Caco-2 (cell line): ENCODE measurements at regions not wholly inside any gene's neighbourhood (a gene's known extent, or its start where the extent isn't known, plus 50 kb on each side); places are given as distances from the start of the nearest gene placed in this dataset.

ENCODE experiments used
- BruUV-seq: library from RNA; stranded (reverse); fragments of 400-500 nt; replicated peaks from 2 replicates; lab custom pipeline; 2021; lab: Mats Ljungman, UMichigan
- CTCF ChIA-PET: fragments of 300-600 bp; sonication (Branson Sonifier 250); formaldehyde crosslinking; loops from one replicate; lab custom pipeline; 2022; ENCODE audit warnings: antibody characterized with exemption; lab: Charles Lee
- POLR2A ChIA-PET: fragments of 300-600 bp; sonication (Branson Sonifier 250); formaldehyde crosslinking; loops from one replicate; lab custom pipeline; 2022; ENCODE audit warnings: antibody characterized with exemption; lab: Charles Lee
- DNase-seq, 2 experiments: peaks; one replicate each; pipeline versions ENCODE4 v3.0.0 to v3.0.0-alpha.2; 2020 to 2022
- H3K27me3 ChIP-seq: replicated peaks from 2 replicates; pipeline ENCODE4 v1.6.0; 2011; ENCODE audit warnings: low read length; ENCODE audit not compliant: control insufficient read depth, insufficient read depth
- H3K36me3 ChIP-seq: 2 replicates; pipeline ENCODE4 v1.5.1; 2011; ENCODE audit warnings: low read length; ENCODE audit not compliant: control insufficient read depth, insufficient read depth
- H3K4me1 ChIP-seq: fragments of 250-450 bp; sonication (Bioruptor Pico); 2 replicates; pipeline ENCODE4 v1.5.1; 2020; ENCODE audit warnings: mild to moderate bottlenecking
- H3K4me3 ChIP-seq: 2 replicates; pipeline ENCODE4 v1.5.1; 2011; ENCODE audit warnings: low read depth, mild to moderate bottlenecking, control low read depth, low read length
- H3K9me3 ChIP-seq: fragments of 250-450 bp; sonication (Bioruptor Pico); 2 replicates; pipeline ENCODE4 v1.5.1; 2020; ENCODE audit warnings: mild to moderate bottlenecking, moderate library complexity
- H3K27ac Mint-ChIP-seq: one replicate; pipeline ENCODE4 v1.8.0; 2022; ENCODE audit warnings: mixed read lengths; ENCODE audit not compliant: unreplicated experiment
- H3K27me3 Mint-ChIP-seq: one replicate; pipeline ENCODE4 v1.8.0; 2022; ENCODE audit warnings: mixed read lengths; ENCODE audit not compliant: insufficient read depth, unreplicated experiment
- H3K36me3 Mint-ChIP-seq: one replicate; pipeline ENCODE4 v1.8.0; 2022; ENCODE audit warnings: mild to moderate bottlenecking, mixed read lengths; ENCODE audit not compliant: insufficient read depth, unreplicated experiment
- H3K4me1 Mint-ChIP-seq: one replicate; pipeline ENCODE4 v1.8.0; 2022; ENCODE audit warnings: low read depth, mixed read lengths; ENCODE audit not compliant: unreplicated experiment
- H3K4me3 Mint-ChIP-seq: one replicate; pipeline ENCODE4 v1.8.0; 2022; ENCODE audit warnings: mild to moderate bottlenecking, moderate library complexity, mixed read lengths; ENCODE audit not compliant: unreplicated experiment
- H3K9me3 Mint-ChIP-seq: one replicate; pipeline ENCODE4 v1.8.0; 2022; ENCODE audit warnings: mixed read lengths; ENCODE audit not compliant: unreplicated experiment
- CTCF ChIP-seq, 2 experiments: fragments of 200-600 bp in 1 of 2; IDR thresholded peaks; 1 replicate in 1 of 2; 2 replicates in 1 of 2; pipeline versions ENCODE4 v1.5.1 to v1.8.0; 2011 to 2022; ENCODE audit warnings: antibody characterized with exemption in 1 of 2, control low read depth in 1 of 2, inconsistent platforms in 1 of 2, low read depth in 1 of 2, low read length in 1 of 2, mild to moderate bottlenecking in 1 of 2, moderate library complexity in 1 of 2; ENCODE audit not compliant: insufficient read depth in 1 of 2, severe bottlenecking in 1 of 2, unreplicated experiment in 1 of 2
- intact Hi-C: fragments of 100-400 bp; cut with micrococcal nuclease; formaldehyde crosslinking; loops from one replicate; pipeline ENCODE4 v1.10.0; 2022; ENCODE audit not compliant: unreplicated experiment

GRCh38 chr5:90173299-90174030, 236.1 kb downstream of the CETN3 start:
- Mint-ChIP-seq H3K4me3 (no peak overlapping the region), H3K27me3 (no peaks in the 10 kb centered on the region), H3K36me3 (no peaks in the 10 kb centered on the region), H3K27ac (no peak overlapping the region), H3K9me3 (peaks cover 20% of the 10 kb centered on the region), H3K4me1 (no peaks in the 10 kb centered on the region)
- intact Hi-C loops: no loop called here
- CTCF ChIA-PET: no interaction called here
- BruUV-seq: no TSS peak
- no peaks in the 10 kb centered on the region for H3K27me3 ChIP-seq
- POLR2A ChIA-PET: no interaction called here
- no peak overlapping the region for H3K4me3 ChIP-seq
- no peaks in the 10 kb centered on the region for H3K9me3 ChIP-seq
- DNase-seq: no peak
- no peaks in the 10 kb centered on the region for H3K4me1 ChIP-seq
- no peak for TF ChIP-seq CTCF (IDR thresholded peaks at IDR 0.05; ENCODE audit: insufficient read depth in 1 of 2, low read depth in 1 of 2, low read length in 1 of 2, severe bottlenecking in 1 of 2, unreplicated experiment in 1 of 2)
- H3K36me3 ChIP-seq: no peaks in the 10 kb centered on the region

GRCh38 chr5:90171466-90171865, 238.1 kb downstream of the CETN3 start:
- Mint-ChIP-seq H3K4me3 (no peak overlapping the region), H3K4me1 (no peaks in the 10 kb centered on the region), H3K27me3 (no peaks in the 10 kb centered on the region), H3K36me3 (no peaks in the 10 kb centered on the region), H3K27ac (no peak overlapping the region), H3K9me3 (peaks cover 10% of the 10 kb centered on the region)
- BruUV-seq: no TSS peak
- Histone ChIP-seq H3K9me3 (no peaks in the 10 kb centered on the region), H3K4me3 (no peak overlapping the region), H3K27me3 (no peaks in the 10 kb centered on the region), H3K36me3 (no peaks in the 10 kb centered on the region), H3K4me1 (no peaks in the 10 kb centered on the region)
- TF ChIP-seq CTCF (IDR thresholded peaks at IDR 0.05; ENCODE audit: insufficient read depth in 1 of 2, low read depth in 1 of 2, low read length in 1 of 2, severe bottlenecking in 1 of 2, unreplicated experiment in 1 of 2): no peak
- DNase-seq: no peak
- intact Hi-C loops: no loop called here
- ChIA-PET CTCF (no interaction called here), POLR2A (no interaction called here)

- no peak overlapping the region for H3K27ac Mint-ChIP-seq
- H3K4me3 Mint-ChIP-seq: no peak overlapping the region
- DNase-seq: no peak
- Histone ChIP-seq H3K36me3 (no peaks in the 10 kb centered on the region), H3K4me3 (no peak overlapping the region), H3K9me3 (no peaks in the 10 kb centered on the region), H3K27me3 (no peaks in the 10 kb centered on the region), H3K4me1 (no peaks in the 10 kb centered on the region)
- H3K9me3 Mint-ChIP-seq: no peaks in the 10 kb centered on the region
- TF ChIP-seq CTCF (IDR thresholded peaks at IDR 0.05; ENCODE audit: insufficient read depth in 1 of 2, low read depth in 1 of 2, low read length in 1 of 2, severe bottlenecking in 1 of 2, unreplicated experiment in 1 of 2): no peak
- intact Hi-C loops: no loop called here
- BruUV-seq: no TSS peak
- POLR2A ChIA-PET: no interaction called here
- no peaks in the 10 kb centered on the region for H3K27me3 Mint-ChIP-seq
- H3K4me1 Mint-ChIP-seq: no peaks in the 10 kb centered on the region
- no peaks in the 10 kb centered on the region for H3K36me3 Mint-ChIP-seq
- CTCF ChIA-PET: no interaction called here
Observed at GRCh38 chr5:90170261-90170660, 239.3 kb downstream of the CETN3 start.
